ENCODE measurements at regions not wholly inside any gene's neighbourhood (a gene's known extent, or its start where the extent isn't known, plus 50 kb on each side); places are given as distances from the start of the nearest gene placed in this dataset.

DNA sequence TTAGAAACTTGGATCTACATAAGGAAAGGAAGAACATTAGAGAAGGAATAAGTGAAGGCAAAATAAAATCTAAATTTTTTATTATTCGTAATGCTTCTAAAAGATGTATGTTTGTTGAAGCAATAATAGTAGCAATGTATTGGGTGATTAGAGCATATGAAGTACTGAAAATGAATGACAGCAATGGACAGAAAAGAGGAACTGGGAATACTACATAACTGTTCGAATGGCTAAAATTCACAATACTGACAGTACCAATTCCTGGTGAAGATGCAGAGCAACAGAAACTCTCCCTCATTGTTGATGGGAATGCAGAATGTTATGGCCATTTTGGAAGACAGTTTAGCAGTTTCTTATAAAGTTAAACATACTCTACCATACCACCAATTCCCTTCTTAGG is 177.3 kb upstream of the SPEF2 start:
- H3K9ac ChIP-seq (ENCODE audit: insufficient read depth, low read depth, low read length): no peak overlapping the region
- no peak for ATAC-seq
- intact Hi-C loops (cut with micrococcal nuclease; ENCODE audit: unreplicated experiment) (no loop called here), in situ Hi-C loops (cut with HindIII; ENCODE audit: extremely low pct_ligation_motif_present, low pct_unique_long_range_greater_than_20kb) (no loop called here)
- H3K27me3 ChIP-seq (ENCODE audit: control insufficient read depth in 1 of 2, insufficient read depth in 2 of 2, low read length in 2 of 2): no peaks in the 10 kb centered on the region
- TF ChIP-seq ZNF850 (CRISPR knock-in tag; conservative IDR thresholded peaks at IDR 0.05) (no peak), SRSF9 (IDR thresholded peaks at IDR 0.05; ENCODE audit: borderline replicate concordance, insufficient read depth, low read depth, low read length, poor library complexity, severe bottlenecking) (no peak), ONECUT2 (CRISPR knock-in tag; IDR thresholded peaks at IDR 0.05) (no peak), NFKBIZ (CRISPR knock-in tag; IDR thresholded peaks at IDR 0.05) (no peak)
- no peaks in the 10 kb centered on the region for H4K20me1 ChIP-seq (ENCODE audit: insufficient read depth, low read length)
- no peaks in the 10 kb centered on the region for H3K36me3 ChIP-seq (replicated peaks in 1 of 2; ENCODE audit: control insufficient read depth in 1 of 2, insufficient read depth in 2 of 2, low read length in 2 of 2)
- no peak overlapping the region for H3K4me3 ChIP-seq (replicated peaks in 1 of 3; ENCODE audit: insufficient read depth in 1 of 3, low read depth in 2 of 3, low read length in 3 of 3)
- WGBS (ENCODE audit: low lambda C conversion rate): 86% methylated on average over 2 of the region's 2 CpGs
- ChIA-PET POLR2A (no interaction called here), CTCF (ENCODE audit: low intra/inter-chr PET ratio, low total read pairs) (no interaction called here)
- H3K4me1 ChIP-seq (ENCODE audit: insufficient read depth, low read length): peaks cover 12% of the 10 kb centered on the region
- H3K4me2 ChIP-seq (ENCODE audit: low read depth, low read length): no peak overlapping the region
- BruUV-seq (replicated peaks): no TSS peak
- no peak for FAIRE-seq
- no peaks in the 10 kb centered on the region for H3K79me2 ChIP-seq (ENCODE audit: insufficient read depth, low read length)
- H3K9me3 ChIP-seq (ENCODE audit: low read length): no peaks in the 10 kb centered on the region
- DNase-seq (ENCODE audit: low spot score): no peak
- H2AFZ ChIP-seq (ENCODE audit: low read length): no peak overlapping the region
- H3K27ac ChIP-seq (ENCODE audit: extremely low read length, insufficient read depth, low read length): no peak overlapping the region

DNA sequence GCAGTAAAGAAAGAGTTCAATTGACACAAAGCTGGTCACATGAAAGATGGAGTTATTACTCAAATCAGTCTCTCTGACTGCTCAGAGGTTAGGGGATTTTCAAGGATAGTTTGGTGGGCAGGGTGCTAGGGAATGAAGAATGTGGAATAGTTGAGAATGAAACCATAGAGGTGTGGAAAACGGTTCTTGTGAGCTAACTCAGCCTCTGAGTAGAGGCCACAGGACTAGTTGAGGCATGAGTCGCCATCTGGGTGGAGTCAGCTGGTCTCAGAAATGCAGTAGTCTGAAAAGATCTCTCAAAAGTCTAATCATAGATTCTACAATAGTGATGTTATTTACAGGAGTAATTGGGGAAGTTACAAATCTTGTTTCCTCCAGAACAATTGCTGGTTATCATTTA is 178.9 kb upstream of the SPEF2 start:
- H3K27me3 ChIP-seq (ENCODE audit: control insufficient read depth in 1 of 2, insufficient read depth in 2 of 2, low read length in 2 of 2): no peaks in the 10 kb centered on the region

More for the DNA sequence above, 178.9 kb upstream of the SPEF2 start:
- no peak for FAIRE-seq
- ATAC-seq: no peak
- Histone ChIP-seq H3K36me3 (replicated peaks in 1 of 2; ENCODE audit: control insufficient read depth in 1 of 2, insufficient read depth in 2 of 2, low read length in 2 of 2) (no peaks in the 10 kb centered on the region), H3K4me2 (ENCODE audit: low read depth, low read length) (no peak overlapping the region), H3K79me2 (ENCODE audit: insufficient read depth, low read length) (no peaks in the 10 kb centered on the region), H3K4me1 (ENCODE audit: insufficient read depth, low read length) (peaks cover 10% of the 10 kb centered on the region), H4K20me1 (ENCODE audit: insufficient read depth, low read length) (no peaks in the 10 kb centered on the region), H3K27ac (ENCODE audit: extremely low read length, insufficient read depth, low read length) (no peak overlapping the region), H3K9ac (ENCODE audit: insufficient read depth, low read depth, low read length) (no peak overlapping the region), H3K9me3 (ENCODE audit: low read length) (no peaks in the 10 kb centered on the region), H3K4me3 (replicated peaks in 1 of 3; ENCODE audit: insufficient read depth in 1 of 3, low read depth in 2 of 3, low read length in 3 of 3) (no peak overlapping the region), H2AFZ (ENCODE audit: low read length) (no peak overlapping the region)
- TF ChIP-seq ZFX (CRISPR knock-in tag; IDR thresholded peaks at IDR 0.05; ENCODE audit: low read depth): no peak
- TF ChIP-seq RAD51 (IDR thresholded peaks at IDR 0.05; ENCODE audit: borderline replicate concordance): no peak
- 34% methylated on average over 2 of the region's 2 CpGs for WGBS (ENCODE audit: low lambda C conversion rate)
- ChIA-PET POLR2A (no interaction called here), CTCF (ENCODE audit: low intra/inter-chr PET ratio, low total read pairs) (no interaction called here)
- in situ Hi-C loops (cut with HindIII; ENCODE audit: extremely low pct_ligation_motif_present, low pct_unique_long_range_greater_than_20kb): no loop called here
- intact Hi-C loops (cut with micrococcal nuclease; ENCODE audit: unreplicated experiment): no loop called here
- DNase-seq (ENCODE audit: low spot score): no peak
- BruUV-seq (replicated peaks): no TSS peak

All from HepG2 (cell line).